Heart left ventricle (tissue), 16 donors: ENCODE measurements at regions not wholly inside any gene's neighbourhood (a gene's known extent, or its start where the extent isn't known, plus 50 kb on each side); places are given as distances from the start of the nearest gene placed in this dataset.

Source experiments
- ATAC-seq, 4 donors: fragments of 200-7000 bp; cut with Tn5 transposase; one replicate each; pipeline ENCODE4 v1.9.1; 2020 to 2022; ENCODE audit warnings: moderate library complexity in 4 of 4, mild to moderate bottlenecking in 3 of 4, moderate number of reproducible peaks in 1 of 4
- DNase-seq, 5 donors: peaks; one replicate each; pipeline ENCODE4 v3.0.0-alpha.2; 2020
- H3K27ac ChIP-seq, 12 donors: fragments of 200-600 bp; sonication (generic) in 4 of 12; one replicate each; pipeline versions ENCODE4 v1.5.0 to v1.8.0; 2016 to 2022; ENCODE audit warnings: mild to moderate bottlenecking in 2 of 12
- H3K27me3 ChIP-seq, 9 donors: fragments of 200-600 bp; sonication (generic) in 2 of 9; one replicate each; pipeline versions ENCODE4 v1.5.1 to v1.8.0; 2016 to 2022; ENCODE audit warnings: mild to moderate bottlenecking in 3 of 9
- H3K36me3 ChIP-seq, 9 donors: fragments of 200-600 bp; sonication (generic) in 2 of 9; one replicate each; pipeline versions ENCODE4 v1.5.0 to v1.8.0; 2018 to 2022; ENCODE audit warnings: mild to moderate bottlenecking in 2 of 9
- H3K4me1 ChIP-seq, 12 donors: fragments of 200-600 bp; sonication (generic) in 4 of 12; one replicate each; pipeline versions ENCODE4 v1.5.0 to v1.8.0; 2016 to 2022; ENCODE audit warnings: mild to moderate bottlenecking in 3 of 12
- H3K4me3 ChIP-seq, 12 donors: fragments of 200-600 bp; sonication (generic) in 4 of 12; one replicate each; pipeline versions ENCODE4 v1.5.0 to v1.8.0; 2017 to 2022; ENCODE audit warnings: mild to moderate bottlenecking in 9 of 12, moderate library complexity in 4 of 12
- H3K9me3 ChIP-seq, 12 donors: fragments of 200-600 bp; sonication (generic) in 4 of 12; one replicate each; pipeline versions ENCODE4 v1.5.0 to v1.8.0; 2016 to 2022; ENCODE audit warnings: mild to moderate bottlenecking in 1 of 12
- CTCF ChIP-seq, 12 donors: fragments of 200-600 bp; sonication (generic) in 4 of 12; IDR thresholded peaks; one replicate each; pipeline versions ENCODE4 v1.5.0 to v1.8.0; 2018 to 2022; ENCODE audit warnings: antibody characterized with exemption in 12 of 12, mild to moderate bottlenecking in 5 of 12
- POLR2A ChIP-seq, 2 donors: fragments of 450-650 bp; IDR thresholded peaks; one replicate each; pipeline ENCODE4 v1.6.1; 2017; ENCODE audit warnings: antibody characterized with exemption in 2 of 2, mild to moderate bottlenecking in 2 of 2, moderate library complexity in 2 of 2
- WGBS, 4 donors: extraction: QIAGEN DNeasy Blood & Tissue Kit in 2 of 4; methylation state at CpG; one replicate each; pipeline versions ENCODE4 v1.1.5 to v1.1.7; 2013 to 2018; 5-methylcytosine and 5-hydroxymethylcytosine counted together
- intact Hi-C, 10 donors: fragments of 100-400 bp; cut with DNase I; formaldehyde crosslinking; loops; one replicate each; pipeline versions ENCODE4 v1.11.1 to v1.14.2; 2022
- donor health status: ischemic (EF 13 %, LVEDD 7.1; RV severe dilation, severe dysfunction).
- donor health status: healthy with polysubstance abuse.
- donor health status: DM: no; HTN: yes; CAD: no.
- donor health status: DM: no; HTN: no; CAD: no.
- donor health status: ischemic (EF 25% LVEDD 6.9; RV normal size, moderate dysfunction).
- donor health status: ischemic (EF 25% LVEDD 5.7; RV mildly dilated, moderate dysfunction).
- donor health status: healthy.
- donor health status: DM: yes; HTN: yes; CAD: no.
- donor health status: ischemic (EF 35%, LVEDD 5.7; RV mildly dilated, moderate dysfunction).
- donor health status: nonischemic (EF 11% LVEDD 7.7; RV severe dilation, severe dysfunction).
- donor health status: DM: yes; HTN: yes; CAD: no.
- donor health status: PGD.
- donor health status: ischemic (EF 29% LVEDD 5.4; RV normal size, mild dysfunction).
- donor health status: nonischemic (EF 23%, LVEDD 6.1; RV moderate dilation, normal function).

- no peak for ATAC-seq
Observed at GRCh38 chr5:43993634-43994351, 390.8 kb downstream of the NNT start.

GRCh38 chr5:43985411-43985810 is 382.4 kb downstream of the NNT start:
- TF ChIP-seq CTCF (IDR thresholded peaks at IDR 0.05) (no peak), POLR2A (IDR thresholded peaks at IDR 0.05) (no peak)
- ATAC-seq (no peak), DNase-seq (no peak)
- Histone ChIP-seq H3K27ac (no peak overlapping the region), H3K9me3 (peaks cover 0 to 2% (median 0%) of the 10 kb centered on the region in 12 donors), H3K27me3 (no peaks in the 10 kb centered on the region), H3K4me1 (no peaks in the 10 kb centered on the region), H3K36me3 (no peaks in the 10 kb centered on the region), H3K4me3 (no peak overlapping the region)
- WGBS, 4 donors, result 69 to 79% (median 73%) methylated on average over 3 of the region's 3 CpGs
- intact Hi-C loops, result no loop called here

More at GRCh38 chr5:43993634-43994351, 390.8 kb downstream of the NNT start:
- Histone ChIP-seq H3K9me3 (no peaks in the 10 kb centered on the region), H3K4me1 (no peaks in the 10 kb centered on the region), H3K4me3 (no peak overlapping the region), H3K27ac (no peak overlapping the region), H3K36me3 (no peaks in the 10 kb centered on the region), H3K27me3 (no peaks in the 10 kb centered on the region)
- no peak for DNase-seq
- TF ChIP-seq CTCF (IDR thresholded peaks at IDR 0.05) (no peak), POLR2A (IDR thresholded peaks at IDR 0.05) (no peak)
- intact Hi-C loops, result no loop called here
- 74 to 81% (median 80%) methylated on average over 9 of the region's 9 CpGs for WGBS, 4 donors

- no peak for ATAC-seq
- intact Hi-C loops, result no loop called here
- TF ChIP-seq CTCF (IDR thresholded peaks at IDR 0.05) (no peak), POLR2A (IDR thresholded peaks at IDR 0.05) (no peak)
- H3K27me3 ChIP-seq, result no peaks in the 10 kb centered on the region
- H3K9me3 ChIP-seq, result peaks cover 0 to 34% (median 0%) of the 10 kb centered on the region in 12 donors
- no peaks in the 10 kb centered on the region for H3K4me1 ChIP-seq
- no peak overlapping the region for H3K4me3 ChIP-seq
- DNase-seq, result no peak
- H3K27ac ChIP-seq, result no peak overlapping the region
- no peaks in the 10 kb centered on the region for H3K36me3 ChIP-seq
- 84 to 94% (median 86%) methylated on average over 2 to 8 of the region's 8 CpGs for WGBS, 4 donors
Observed at GRCh38 chr5:43981556-43981955, 378.6 kb downstream of the NNT start.

- no peaks in the 10 kb centered on the region for H3K27me3 ChIP-seq
- H3K36me3 ChIP-seq, result no peaks in the 10 kb centered on the region
- H3K9me3 ChIP-seq, result peaks cover 0 to 25% (median 0%) of the 10 kb centered on the region in 12 donors
- DNase-seq (no peak), ATAC-seq (no peak)
- intact Hi-C loops, result no loop called here
- TF ChIP-seq POLR2A (IDR thresholded peaks at IDR 0.05) (no peak), CTCF (IDR thresholded peaks at IDR 0.05) (no peak)
- 79 to 86% (median 82%) methylated on average over 2 of the region's 2 CpGs for WGBS, 4 donors
- H3K27ac ChIP-seq, result no peak overlapping the region
- H3K4me1 ChIP-seq, result no peaks in the 10 kb centered on the region
- H3K4me3 ChIP-seq, result no peak overlapping the region
Observed at GRCh38 chr5:43973908-43974307, 370.9 kb downstream of the NNT start.
